H9 (cell line): ENCODE measurements at regions not wholly inside any gene's neighbourhood (a gene's known extent, or its start where the extent isn't known, plus 50 kb on each side); places are given as distances from the start of the nearest gene placed in this dataset.

Experiments used
- DNase-seq: peaks from one replicate; pipeline ENCODE4 v3.0.0-alpha.2; 2017
- H2AFZ ChIP-seq: one replicate; pipeline ENCODE4 v1.6.1; 2013; ENCODE audit warnings: mild to moderate bottlenecking, low read length, control low read depth, moderate library complexity
- H2AK5ac ChIP-seq: 2 replicates; pipeline ENCODE4 v1.6.1; 2013; ENCODE audit warnings: low read length, control low read depth, mixed read lengths; ENCODE audit not compliant: insufficient read length
- H2BK120ac ChIP-seq: one replicate; pipeline ENCODE4 v1.6.1; 2013; ENCODE audit warnings: low read depth, mild to moderate bottlenecking, low read length, control low read depth, inconsistent platforms; ENCODE audit not compliant: poor library complexity, severe bottlenecking
- H2BK12ac ChIP-seq: 2 replicates; pipeline ENCODE4 v1.6.1; 2013; ENCODE audit warnings: low read length, control low read depth, mixed read lengths, low read depth; ENCODE audit not compliant: insufficient read length
- H2BK15ac ChIP-seq: 2 replicates; pipeline ENCODE4 v1.6.1; 2013; ENCODE audit warnings: low read depth, low read length, control low read depth
- H2BK20ac ChIP-seq: one replicate; pipeline ENCODE4 v1.6.1; 2013; ENCODE audit warnings: low read depth, mild to moderate bottlenecking, low read length, control low read depth, inconsistent platforms; ENCODE audit not compliant: poor library complexity, severe bottlenecking
- H2BK5ac ChIP-seq: 2 replicates; pipeline ENCODE4 v1.6.1; 2013; ENCODE audit warnings: low read length, control low read depth, mixed read lengths; ENCODE audit not compliant: insufficient read length
- H3K14ac ChIP-seq: 2 replicates; pipeline ENCODE4 v1.6.1; 2013; ENCODE audit warnings: low read length, control low read depth; ENCODE audit not compliant: insufficient read depth
- H3K18ac ChIP-seq: 2 replicates; pipeline ENCODE4 v1.6.1; 2013; ENCODE audit warnings: low read depth, mild to moderate bottlenecking, mixed read lengths, low read length, control low read depth; ENCODE audit not compliant: insufficient read length
- H3K23ac ChIP-seq: 2 replicates; pipeline ENCODE4 v1.6.1; 2013; ENCODE audit warnings: low read length, control low read depth, mixed read lengths, low read depth; ENCODE audit not compliant: insufficient read length
- H3K23me2 ChIP-seq: 2 replicates; pipeline ENCODE4 v1.6.1; 2013; ENCODE audit warnings: low read depth, mild to moderate bottlenecking, mixed read lengths, low read length, control low read depth; ENCODE audit not compliant: insufficient read length, poor library complexity, severe bottlenecking
- H3K27ac ChIP-seq: 2 replicates; pipeline ENCODE4 v1.5.1; 2013; ENCODE audit warnings: low read length, control low read depth, mixed read lengths, low read depth; ENCODE audit not compliant: insufficient read length
- H3K27me3 ChIP-seq: 2 replicates; pipeline ENCODE4 v1.6.1; 2013; ENCODE audit warnings: low read length, control low read depth, inconsistent platforms; ENCODE audit not compliant: insufficient read depth
- H3K4ac ChIP-seq: 2 replicates; pipeline ENCODE4 v1.6.1; 2013; ENCODE audit warnings: low read depth, mild to moderate bottlenecking, control low read depth, inconsistent platforms, low read length, moderate library complexity
- H3K4me1 ChIP-seq: 2 replicates; pipeline ENCODE4 v1.6.1; 2013; ENCODE audit warnings: low read length, control low read depth, inconsistent platforms; ENCODE audit not compliant: insufficient read depth
- H3K4me2 ChIP-seq: 2 replicates; pipeline ENCODE4 v1.6.1; 2013; ENCODE audit warnings: low read length, control low read depth, mixed read lengths; ENCODE audit not compliant: insufficient read length, insufficient read depth
- H3K56ac ChIP-seq: 2 replicates; pipeline ENCODE4 v1.6.1; 2013; ENCODE audit warnings: low read depth, mild to moderate bottlenecking, mixed read lengths, low read length, control low read depth; ENCODE audit not compliant: insufficient read length
- H3K79me1 ChIP-seq: 2 replicates; pipeline ENCODE4 v1.6.1; 2013; ENCODE audit warnings: low read depth, mild to moderate bottlenecking, moderate library complexity, low read length, control low read depth, inconsistent platforms; ENCODE audit not compliant: insufficient read depth, poor library complexity, severe bottlenecking
- H3K79me2 ChIP-seq: 2 replicates; pipeline ENCODE4 v1.6.1; 2013; ENCODE audit warnings: low read length, control low read depth, inconsistent platforms; ENCODE audit not compliant: insufficient read depth
- H3K9ac ChIP-seq: 2 replicates; pipeline ENCODE4 v1.6.1; 2013; ENCODE audit warnings: low read length, control low read depth, mixed read lengths; ENCODE audit not compliant: insufficient read length; ENCODE audit errors: extremely low read depth
- H3K9me3 ChIP-seq: one replicate; pipeline ENCODE4 v1.6.1; 2013; ENCODE audit warnings: low read depth, low read length, inconsistent platforms; ENCODE audit not compliant: control insufficient read depth
- H3T11ph ChIP-seq: one replicate; pipeline ENCODE4 v1.6.1; 2013; ENCODE audit warnings: mild to moderate bottlenecking, low read length, control low read depth, inconsistent platforms
- H4K20me1 ChIP-seq: one replicate; pipeline ENCODE4 v1.6.1; 2013; ENCODE audit not compliant: control insufficient read depth, insufficient read length, insufficient read depth
- H4K5ac ChIP-seq: 2 replicates; pipeline ENCODE4 v1.6.1; 2013; ENCODE audit warnings: low read depth, mild to moderate bottlenecking, mixed read lengths, low read length, control low read depth; ENCODE audit not compliant: insufficient read length
- H4K8ac ChIP-seq: replicated peaks from 2 replicates; pipeline ENCODE4 v1.6.1; 2013; ENCODE audit warnings: low read length, control low read depth, mixed read lengths, low read depth; ENCODE audit not compliant: insufficient read length
- H4K91ac ChIP-seq: 2 replicates; pipeline ENCODE4 v1.6.1; 2013; ENCODE audit warnings: low read depth, mild to moderate bottlenecking, moderate library complexity, mixed read lengths, low read length, control low read depth; ENCODE audit not compliant: insufficient read length
- H3K27ac Mint-ChIP-seq, 3 experiments: 2 replicates in 2 of 3; 3 replicates in 1 of 3; pipeline ENCODE4 v1.8.0; 2020 to 2021; ENCODE audit warnings: mixed read lengths in 3 of 3, mild to moderate bottlenecking in 1 of 3, moderate library complexity in 1 of 3
- H3K27me3 Mint-ChIP-seq: 2 replicates; pipeline ENCODE4 v1.8.0; 2021; ENCODE audit warnings: low read depth, mild to moderate bottlenecking, moderate library complexity, mixed read lengths
- H3K36me3 Mint-ChIP-seq, 3 experiments: 2 replicates in 2 of 3; 3 replicates in 1 of 3; pipeline ENCODE4 v1.8.0; 2020 to 2021; ENCODE audit warnings: low read depth in 3 of 3, mixed read lengths in 3 of 3; ENCODE audit not compliant: insufficient read depth in 1 of 3
- H3K4me1 Mint-ChIP-seq, 2 experiments: 2 replicates each; pipeline ENCODE4 v1.8.0; 2020; ENCODE audit warnings: mixed read lengths in 2 of 2
- H3K4me3 Mint-ChIP-seq, 2 experiments: 2 replicates in 1 of 2; 3 replicates in 1 of 2; pipeline ENCODE4 v1.8.0; 2020 to 2021; ENCODE audit warnings: mild to moderate bottlenecking in 2 of 2, mixed read lengths in 2 of 2, moderate library complexity in 1 of 2
- H3K9me3 Mint-ChIP-seq, 2 experiments: 2 replicates in 1 of 2; 3 replicates in 1 of 2; pipeline ENCODE4 v1.8.0; 2020; ENCODE audit warnings: mild to moderate bottlenecking in 2 of 2, mixed read lengths in 2 of 2, moderate library complexity in 1 of 2
- WGBS: extraction: QIAGEN DNeasy Blood & Tissue Kit; methylation state at CpG from one replicate; pipeline ENCODE4 v1.1.7; 2013; ENCODE audit warnings: missing lambda C conversion rate, low lambda C conversion rate, mixed read lengths; ENCODE audit not compliant: insufficient read length; ENCODE audit errors: extremely low coverage; 5-methylcytosine and 5-hydroxymethylcytosine counted together
- TF ChIP-seq, protein P1 (sequence below): fragments of 200-600 bp; sonication (generic); conservative IDR thresholded peaks from 3 replicates; pipeline ENCODE4 v1.8.0; 2021; ENCODE audit warnings: antibody characterized with exemption, mild to moderate bottlenecking

DNA sequence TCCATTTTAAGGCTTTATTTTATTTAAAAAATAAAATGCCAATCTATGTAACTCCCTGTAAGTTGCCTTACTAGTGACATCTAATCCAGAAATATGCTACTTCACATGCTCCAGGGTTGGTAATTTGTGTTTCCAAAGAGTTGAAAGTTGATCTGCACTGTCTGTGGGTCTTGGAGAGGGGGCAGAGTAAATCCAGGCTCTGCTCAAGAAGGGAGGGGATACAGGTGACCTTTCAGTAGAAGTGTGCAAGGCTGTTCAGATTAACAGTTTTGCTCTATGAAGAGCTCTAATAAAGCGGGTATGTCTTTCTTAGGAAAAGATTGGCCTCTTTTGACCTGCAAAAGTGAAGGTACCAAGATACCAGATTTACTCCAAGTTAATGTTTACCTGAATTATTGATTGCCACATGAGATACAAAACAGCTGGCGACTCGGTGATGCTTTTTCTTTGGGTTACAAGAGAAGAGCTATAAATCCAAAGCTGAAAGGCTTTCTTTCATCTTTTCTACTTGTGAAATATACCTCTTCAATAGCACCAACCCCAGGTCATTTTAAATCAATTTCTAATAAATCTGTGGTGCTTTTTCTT lies 75.6 kb upstream of the FLRT2 start:
- H3K4ac ChIP-seq = no peak overlapping the region
- H3K79me2 ChIP-seq = no peaks in the 10 kb centered on the region
- H3K27me3 Mint-ChIP-seq = no peaks in the 10 kb centered on the region
- no peak overlapping the region for H4K91ac ChIP-seq
- H3K36me3 Mint-ChIP-seq = no peaks in the 10 kb centered on the region
- no peaks in the 10 kb centered on the region for H3K23me2 ChIP-seq
- H2AK5ac ChIP-seq = no peak overlapping the region
- no peak overlapping the region for H2AFZ ChIP-seq
- H3K56ac ChIP-seq = no peak overlapping the region
- no peak overlapping the region for H3K9ac ChIP-seq
- H3K9me3 ChIP-seq = no peaks in the 10 kb centered on the region
- peak overlapping the region; percentile 36 for H3T11ph ChIP-seq
- no peaks in the 10 kb centered on the region for H3K4me1 Mint-ChIP-seq
- no peak for DNase-seq
- H3K14ac ChIP-seq = no peak overlapping the region
- H2BK120ac ChIP-seq = no peak overlapping the region
- H2BK20ac ChIP-seq = no peak overlapping the region
- H3K4me3 Mint-ChIP-seq = no peak overlapping the region
- H2BK5ac ChIP-seq = no peak overlapping the region
- no peak overlapping the region for H3K23ac ChIP-seq
- no peaks in the 10 kb centered on the region for H3K27me3 ChIP-seq
- no CpG with 5 or more reads among the region's 3 CpGs for WGBS
- TF ChIP-seq, protein P1, sequence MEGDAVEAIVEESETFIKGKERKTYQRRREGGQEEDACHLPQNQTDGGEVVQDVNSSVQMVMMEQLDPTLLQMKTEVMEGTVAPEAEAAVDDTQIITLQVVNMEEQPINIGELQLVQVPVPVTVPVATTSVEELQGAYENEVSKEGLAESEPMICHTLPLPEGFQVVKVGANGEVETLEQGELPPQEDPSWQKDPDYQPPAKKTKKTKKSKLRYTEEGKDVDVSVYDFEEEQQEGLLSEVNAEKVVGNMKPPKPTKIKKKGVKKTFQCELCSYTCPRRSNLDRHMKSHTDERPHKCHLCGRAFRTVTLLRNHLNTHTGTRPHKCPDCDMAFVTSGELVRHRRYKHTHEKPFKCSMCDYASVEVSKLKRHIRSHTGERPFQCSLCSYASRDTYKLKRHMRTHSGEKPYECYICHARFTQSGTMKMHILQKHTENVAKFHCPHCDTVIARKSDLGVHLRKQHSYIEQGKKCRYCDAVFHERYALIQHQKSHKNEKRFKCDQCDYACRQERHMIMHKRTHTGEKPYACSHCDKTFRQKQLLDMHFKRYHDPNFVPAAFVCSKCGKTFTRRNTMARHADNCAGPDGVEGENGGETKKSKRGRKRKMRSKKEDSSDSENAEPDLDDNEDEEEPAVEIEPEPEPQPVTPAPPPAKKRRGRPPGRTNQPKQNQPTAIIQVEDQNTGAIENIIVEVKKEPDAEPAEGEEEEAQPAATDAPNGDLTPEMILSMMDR = no peak
- no peak overlapping the region for H3K18ac ChIP-seq
- H3K4me1 ChIP-seq = no peaks in the 10 kb centered on the region
- no peak overlapping the region for H3K4me2 ChIP-seq
- no peak overlapping the region; a peak in 1 of 7 replicates for H3K27ac Mint-ChIP-seq
- H3K9me3 Mint-ChIP-seq = no peaks in the 10 kb centered on the region
- no peak overlapping the region for H2BK15ac ChIP-seq
- H4K8ac ChIP-seq = no peak overlapping the region
- H3K27ac ChIP-seq = no peak overlapping the region
- no peak overlapping the region for H2BK12ac ChIP-seq
- no peaks in the 10 kb centered on the region for H4K20me1 ChIP-seq
- H3K79me1 ChIP-seq = no peaks in the 10 kb centered on the region
- H4K5ac ChIP-seq = no peak overlapping the region
